Right lobe of liver (tissue), 6 donors: ENCODE measurements at regions not wholly inside any gene's neighbourhood (a gene's known extent, or its start where the extent isn't known, plus 50 kb on each side); places are given as distances from the start of the nearest gene placed in this dataset.
A peak's percentile ranks its signal among the peaks of the same experiment; 100 is the strongest.

Source experiments
- ATAC-seq, 4 donors: fragments of 200-7000 bp; cut with Tn5 transposase; one replicate each; pipeline ENCODE4 v1.9.1; 2020; ENCODE audit warnings: mild to moderate bottlenecking in 4 of 4, moderate library complexity in 4 of 4
- DNase-seq, 3 donors: peaks; one replicate each; pipeline ENCODE4 v3.0.0-alpha.2; 2020
- H3K27ac ChIP-seq, 3 donors: fragments of 200-600 bp; one replicate each; pipeline ENCODE4 v1.8.0; 2022
- H3K27me3 ChIP-seq, 2 donors: fragments of 200-600 bp; one replicate each; pipeline ENCODE4 v1.8.0; 2022
- H3K36me3 ChIP-seq, 4 donors: fragments of 200-600 bp; sonication (generic) in 1 of 4; one replicate each; pipeline versions ENCODE4 v1.5.1 to v1.8.0; 2017 to 2022; ENCODE audit warnings: control low read depth in 1 of 4
- H3K4me1 ChIP-seq, 4 donors: fragments of 200-600 bp; sonication (generic) in 1 of 4; one replicate each; pipeline versions ENCODE4 v1.5.1 to v1.8.0; 2017 to 2022; ENCODE audit warnings: control low read depth in 1 of 4
- H3K4me3 ChIP-seq, 3 donors: fragments of 200-600 bp; one replicate each; pipeline ENCODE4 v1.8.0; 2022
- H3K9me3 ChIP-seq, 4 donors: fragments of 200-600 bp; sonication (generic) in 1 of 4; one replicate each; pipeline versions ENCODE4 v1.5.1 to v1.8.0; 2017 to 2022; ENCODE audit warnings: control low read depth in 1 of 4
- POLR2A ChIP-seq: fragments of 450-650 bp; IDR thresholded peaks from one replicate; pipeline ENCODE4 v1.6.1; 2017; ENCODE audit warnings: antibody characterized with exemption, mild to moderate bottlenecking
- WGBS: methylation state at CpG from one replicate; pipeline ENCODE4 v1.1.6; 2018; ENCODE audit warnings: low coverage, low lambda C conversion rate; ENCODE audit not compliant: insufficient coverage; ENCODE audit errors: missing lambda C conversion rate; 5-methylcytosine and 5-hydroxymethylcytosine counted together
- intact Hi-C, 2 donors: fragments of 100-400 bp; cut with DNase I; formaldehyde crosslinking; loops; one replicate each; pipeline versions ENCODE4 v1.11.2 to v1.14.1; 2022
- TF ChIP-seq, protein P1 (sequence below), 4 donors: fragments of 200-600 bp in 3 of 4; fragments of 450-650 bp in 1 of 4; IDR thresholded peaks; one replicate each; pipeline versions ENCODE4 v1.5.1 to v1.8.0; 2016 to 2022; ENCODE audit warnings: antibody characterized with exemption in 4 of 4, mild to moderate bottlenecking in 2 of 4
- donor health status: DM: no; HTN: yes; CAD: no.
- donor health status: DM: no; HTN: no; CAD: no.
- donor health status: DM: no; HTN: no; CAD: no.
- donor health status: DM: no; HTN: yes; CAD: no.
- donor health status: DM: no; HTN: yes; CAD: no.

DNA sequence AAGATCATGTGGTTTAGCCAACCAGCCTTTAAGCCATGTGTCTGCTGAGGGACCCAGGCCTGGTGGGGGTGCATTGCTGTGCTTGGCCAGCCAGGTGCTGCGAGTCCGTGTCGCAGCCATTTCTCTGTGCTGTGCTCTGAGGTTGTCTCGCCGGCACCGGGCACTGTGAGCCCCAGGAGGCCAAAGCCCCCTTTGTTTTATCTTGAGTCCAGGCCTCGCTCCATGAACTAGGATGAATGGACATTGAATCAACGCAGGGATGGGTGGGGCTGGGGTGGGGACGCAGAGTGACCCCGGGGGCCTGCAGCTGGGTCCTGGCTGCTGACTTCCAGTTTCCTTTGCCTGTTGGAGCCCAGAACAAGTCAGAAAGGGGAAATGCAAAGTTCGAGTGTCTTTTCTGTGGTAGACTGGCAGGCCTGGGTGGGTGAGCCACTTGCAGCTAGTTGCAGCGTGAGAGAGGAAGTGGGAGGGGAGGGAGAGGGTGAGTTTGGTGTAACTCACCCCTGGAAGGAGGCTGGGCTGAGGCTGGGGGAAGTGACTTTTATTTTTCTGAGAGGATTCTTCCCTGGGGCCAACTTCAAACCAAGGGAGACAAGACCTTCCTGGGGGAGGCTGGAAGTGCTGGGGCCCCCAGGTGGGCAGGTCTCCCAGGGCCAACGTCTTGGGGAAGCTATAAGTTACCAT, 324.7 kb downstream of the SEC14L1 start:
- no peak overlapping the region for H3K4me3 ChIP-seq
- no peaks in the 10 kb centered on the region for H3K27me3 ChIP-seq
- no peaks in the 10 kb centered on the region for H3K36me3 ChIP-seq
- WGBS, result 17% methylated on average over 2 of the region's 13 CpGs
- no peak for TF ChIP-seq POLR2A
- TF ChIP-seq, protein P1, sequence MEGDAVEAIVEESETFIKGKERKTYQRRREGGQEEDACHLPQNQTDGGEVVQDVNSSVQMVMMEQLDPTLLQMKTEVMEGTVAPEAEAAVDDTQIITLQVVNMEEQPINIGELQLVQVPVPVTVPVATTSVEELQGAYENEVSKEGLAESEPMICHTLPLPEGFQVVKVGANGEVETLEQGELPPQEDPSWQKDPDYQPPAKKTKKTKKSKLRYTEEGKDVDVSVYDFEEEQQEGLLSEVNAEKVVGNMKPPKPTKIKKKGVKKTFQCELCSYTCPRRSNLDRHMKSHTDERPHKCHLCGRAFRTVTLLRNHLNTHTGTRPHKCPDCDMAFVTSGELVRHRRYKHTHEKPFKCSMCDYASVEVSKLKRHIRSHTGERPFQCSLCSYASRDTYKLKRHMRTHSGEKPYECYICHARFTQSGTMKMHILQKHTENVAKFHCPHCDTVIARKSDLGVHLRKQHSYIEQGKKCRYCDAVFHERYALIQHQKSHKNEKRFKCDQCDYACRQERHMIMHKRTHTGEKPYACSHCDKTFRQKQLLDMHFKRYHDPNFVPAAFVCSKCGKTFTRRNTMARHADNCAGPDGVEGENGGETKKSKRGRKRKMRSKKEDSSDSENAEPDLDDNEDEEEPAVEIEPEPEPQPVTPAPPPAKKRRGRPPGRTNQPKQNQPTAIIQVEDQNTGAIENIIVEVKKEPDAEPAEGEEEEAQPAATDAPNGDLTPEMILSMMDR (IDR thresholded peaks at IDR 0.05), result no peak
- intact Hi-C loops, result no loop called here
- DNase-seq, result peak; percentile 64 to 77 (median 71)
- H3K27ac ChIP-seq, result peak overlapping the region; percentile 9 to 29 (median 23)
- peaks cover 0 to 31% (median 6%) of the 10 kb centered on the region in 4 donors for H3K4me1 ChIP-seq
- no peaks in the 10 kb centered on the region for H3K9me3 ChIP-seq
- ATAC-seq, result peak; percentile 50 to 69 (median 64)

DNA sequence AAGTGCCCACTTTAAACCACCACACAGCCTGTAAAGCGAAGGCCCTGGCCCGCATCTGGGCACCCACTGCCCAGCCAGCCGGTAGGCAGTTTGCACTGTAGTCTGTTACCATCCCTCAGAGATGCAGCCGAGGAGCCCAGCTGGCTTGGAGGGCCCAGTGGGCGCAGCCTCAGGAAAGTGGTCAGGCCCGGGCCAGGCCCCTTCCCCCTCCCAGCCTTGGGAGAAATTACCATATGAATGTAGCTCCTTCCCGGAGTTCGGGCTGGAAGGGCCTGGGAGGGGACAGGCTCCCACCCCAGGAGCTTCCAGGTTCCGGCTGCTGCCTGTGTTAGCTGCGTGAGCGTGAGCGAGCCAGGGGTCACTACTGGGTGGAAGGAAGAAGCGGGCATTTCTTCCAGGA, 325.4 kb downstream of the SEC14L1 start:
- H3K4me3 ChIP-seq, result no peak overlapping the region
- intact Hi-C loops, result no loop called here
- no peaks in the 10 kb centered on the region for H3K36me3 ChIP-seq
- no peaks in the 10 kb centered on the region for H3K9me3 ChIP-seq
- peaks cover 0 to 30% (median 7%) of the 10 kb centered on the region in 4 donors for H3K4me1 ChIP-seq
- TF ChIP-seq, protein P1 (IDR thresholded peaks at IDR 0.05), result no peak
- TF ChIP-seq POLR2A, result no peak
- peak in 1 of 3 donors; percentile 60 for DNase-seq
- 60% methylated on average over 4 of the region's 13 CpGs for WGBS
- no peaks in the 10 kb centered on the region for H3K27me3 ChIP-seq
- ATAC-seq, result peak in 2 of 4 donors; percentile 2 to 5
- peak overlapping the region; percentile 36 to 74 (median 60) for H3K27ac ChIP-seq

DNA sequence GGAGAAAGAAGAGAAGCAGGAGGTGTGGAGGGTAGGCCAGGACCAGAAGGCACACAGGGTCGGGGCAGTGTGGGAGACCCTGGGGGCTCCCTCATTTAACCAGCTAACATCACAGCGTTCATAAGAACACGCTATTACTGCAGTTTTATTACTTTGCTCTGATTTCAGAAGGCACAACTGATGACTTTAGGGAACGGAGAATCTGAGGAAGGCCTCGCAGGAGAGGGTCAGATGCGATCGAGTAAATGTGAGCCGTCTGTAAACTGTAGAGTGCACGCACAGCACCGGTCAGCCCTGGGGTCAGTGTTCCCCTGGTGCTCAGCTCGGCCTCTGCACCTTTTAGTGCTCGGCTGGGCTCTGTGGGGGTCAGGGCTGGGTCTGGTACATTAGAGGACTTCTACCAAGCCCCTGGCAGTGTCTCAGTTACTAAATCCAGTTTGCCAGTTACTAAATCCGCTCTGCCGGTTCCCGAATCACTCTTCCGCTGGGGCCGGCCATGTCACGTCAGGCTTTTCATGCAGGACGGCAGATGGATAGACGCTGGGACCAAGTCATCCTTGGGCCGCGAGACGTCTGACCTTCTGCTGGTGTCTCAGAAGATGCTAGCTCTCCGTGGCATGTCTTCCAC, 325.9 kb downstream of the SEC14L1 start:
- DNase-seq, result no peak
- Histone ChIP-seq H3K4me1 (peaks cover 0 to 30% (median 9%) of the 10 kb centered on the region in 4 donors), H3K4me3 (no peak overlapping the region), H3K9me3 (no peaks in the 10 kb centered on the region), H3K27me3 (no peaks in the 10 kb centered on the region), H3K27ac (peak overlapping the region in 2 of 3 donors; percentile 60 to 74), H3K36me3 (no peaks in the 10 kb centered on the region)
- TF ChIP-seq, protein P1 (IDR thresholded peaks at IDR 0.05), result no peak
- no peak for TF ChIP-seq POLR2A
- intact Hi-C loops, result no loop called here
- no peak for ATAC-seq
- WGBS, result 85% methylated on average over 18 of the region's 24 CpGs

DNA sequence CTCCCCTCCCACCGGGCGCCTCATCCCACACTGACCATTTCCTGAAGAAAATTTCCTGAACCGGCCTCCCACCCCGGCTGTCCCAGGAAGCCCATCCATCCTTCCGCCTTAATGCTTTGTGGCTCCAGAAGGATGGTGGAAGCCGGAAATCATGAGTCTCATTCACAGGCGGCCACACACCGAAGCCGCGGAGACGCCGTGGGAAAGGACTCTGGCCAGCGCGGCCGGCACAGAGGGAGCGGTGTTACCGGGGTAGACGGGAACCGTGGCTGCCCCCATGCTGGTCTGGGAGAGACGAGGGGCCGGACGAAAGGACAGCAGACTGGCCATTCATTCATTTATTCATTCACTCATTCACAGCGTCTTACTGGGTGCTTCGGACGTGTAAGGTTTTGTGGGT, 326.8 kb downstream of the SEC14L1 start:
- DNase-seq (peak in 1 of 3 donors; percentile 55), ATAC-seq (no peak)
- TF ChIP-seq POLR2A, result no peak
- TF ChIP-seq, protein P1 (IDR thresholded peaks at IDR 0.05), result no peak
- H3K27me3 ChIP-seq, result no peaks in the 10 kb centered on the region
- no peaks in the 10 kb centered on the region for H3K36me3 ChIP-seq
- WGBS, result 77% methylated on average over 17 of the region's 25 CpGs
- intact Hi-C loops, result no loop called here
- no peak overlapping the region for H3K27ac ChIP-seq
- peaks cover 0 to 37% (median 11%) of the 10 kb centered on the region in 4 donors for H3K4me1 ChIP-seq
- no peak overlapping the region for H3K4me3 ChIP-seq
- H3K9me3 ChIP-seq, result no peaks in the 10 kb centered on the region
